ENCODE measurements at regions not wholly inside any gene's neighbourhood (a gene's known extent, or its start where the extent isn't known, plus 50 kb on each side); places are given as distances from the start of the nearest gene placed in this dataset.
"Not testable (repeated sequence)": the region's sequence is repeated elsewhere in the genome, so short reads cannot be mapped to it uniquely, and the experiment has no call there.

GRCh38 chr6:3960754-3961361, 111.7 kb downstream of the FAM50B start:
- Mint-ChIP-seq H3K27ac (no peak overlapping the region), H3K9me3 (peaks cover 11% of the 10 kb centered on the region), H3K4me3 (no peak overlapping the region), H3K27me3 (no peaks in the 10 kb centered on the region), H3K4me1 (ENCODE audit: low read depth) (no peaks in the 10 kb centered on the region), H3K36me3 (ENCODE audit: low read depth) (no peaks in the 10 kb centered on the region)
- intact Hi-C loops (cut with micrococcal nuclease), result no loop called here

DNA sequence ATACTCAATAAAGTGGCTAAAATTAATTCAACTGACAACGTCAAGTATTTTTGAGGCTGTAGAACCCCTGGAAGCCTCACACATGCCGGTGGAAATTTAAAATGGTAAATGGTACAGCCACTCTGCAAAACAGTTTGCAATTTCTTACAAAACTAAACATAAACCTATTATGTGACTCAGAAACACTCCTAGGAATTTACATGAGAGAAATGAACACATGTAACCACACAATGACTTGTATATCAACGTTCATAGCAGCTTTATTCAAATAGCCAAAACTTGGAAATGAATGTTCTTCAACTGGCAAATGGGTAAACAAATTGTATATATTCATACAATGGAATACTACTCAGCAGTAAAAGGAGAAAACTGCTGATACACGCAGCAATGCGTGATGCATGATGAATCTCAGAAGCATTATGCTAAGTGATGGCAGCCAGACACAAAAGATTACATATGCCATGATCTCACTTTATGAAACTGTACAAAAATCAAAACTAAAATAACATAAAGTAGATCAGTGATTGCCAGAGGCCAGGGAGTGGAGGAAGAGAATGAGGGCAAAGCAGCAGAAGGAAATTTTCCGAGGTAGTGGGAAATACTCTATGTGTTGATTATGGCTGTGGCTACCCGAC, 112.5 kb downstream of the FAM50B start:
- Mint-ChIP-seq H3K27me3 (no peaks in the 10 kb centered on the region), H3K9me3 (peaks cover 11% of the 10 kb centered on the region), H3K27ac (no peak overlapping the region), H3K4me3 (no peak overlapping the region), H3K36me3 (ENCODE audit: low read depth) (no peaks in the 10 kb centered on the region), H3K4me1 (ENCODE audit: low read depth) (peaks cover 6% of the 10 kb centered on the region)
- intact Hi-C loops (cut with micrococcal nuclease), result no loop called here

DNA sequence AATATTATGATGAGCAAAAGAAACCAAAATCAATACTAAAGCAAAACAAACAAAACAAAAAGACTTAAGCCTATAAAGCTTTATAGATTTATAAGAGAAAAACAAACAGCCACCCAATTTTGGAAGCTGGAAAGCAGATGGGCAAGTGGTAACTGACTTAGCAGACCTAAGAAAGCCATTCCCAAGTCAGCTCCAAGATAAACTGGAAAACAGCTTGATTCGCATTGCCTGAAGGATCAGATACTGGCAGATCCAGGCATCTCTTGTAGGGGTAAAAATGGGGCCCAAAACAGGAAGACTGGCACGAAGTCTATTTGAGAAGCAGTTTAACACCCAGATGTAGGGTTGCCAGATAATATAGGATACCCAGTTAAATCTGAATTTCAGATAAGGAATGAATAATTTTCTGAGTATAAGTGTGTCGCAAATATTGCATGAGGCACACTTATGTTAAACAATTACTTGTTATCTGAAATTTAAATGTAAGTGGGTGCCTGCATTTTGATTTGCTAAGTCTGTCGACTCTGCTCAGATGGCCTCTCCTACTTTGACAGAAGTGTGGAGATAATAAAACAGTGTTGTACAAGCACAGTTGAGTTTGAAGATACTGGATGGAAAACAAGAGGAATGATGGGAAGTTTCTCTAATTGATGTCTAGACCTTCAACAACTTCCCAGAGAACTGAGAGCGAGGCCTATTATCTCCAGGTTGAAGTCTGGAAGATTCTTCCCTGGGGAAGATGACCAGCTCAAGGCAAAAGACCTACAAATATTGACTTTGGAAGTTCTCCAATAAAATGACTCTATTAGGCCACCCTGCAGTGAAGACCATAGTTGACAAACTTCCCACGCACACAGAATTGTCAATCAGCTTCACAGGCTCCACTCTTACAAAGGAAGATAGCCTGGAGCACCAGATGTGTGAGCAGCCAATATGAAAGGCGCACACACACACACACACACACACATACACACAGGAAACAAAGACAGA, 113.4 kb downstream of the FAM50B start:
- Mint-ChIP-seq H3K9me3 (peaks cover 8% of the 10 kb centered on the region), H3K27me3 (no peaks in the 10 kb centered on the region), H3K36me3 (ENCODE audit: low read depth) (no peaks in the 10 kb centered on the region), H3K4me3 (no peak overlapping the region), H3K4me1 (ENCODE audit: low read depth) (peaks cover 6% of the 10 kb centered on the region), H3K27ac (no peak overlapping the region)
- intact Hi-C loops (cut with micrococcal nuclease), result no loop called here

- H3K27ac Mint-ChIP-seq, result no peak overlapping the region
- peaks cover 6% of the 10 kb centered on the region for H3K4me1 Mint-ChIP-seq (ENCODE audit: low read depth)
- no peak overlapping the region for H3K4me3 Mint-ChIP-seq
- H3K36me3 Mint-ChIP-seq (ENCODE audit: low read depth), result no peaks in the 10 kb centered on the region
- intact Hi-C loops (cut with micrococcal nuclease), result no loop called here
- H3K27me3 Mint-ChIP-seq, result no peaks in the 10 kb centered on the region
- peaks cover under 1% of the 10 kb centered on the region for H3K9me3 Mint-ChIP-seq
Observed at GRCh38 chr6:3963426-3963825, 114.3 kb downstream of the FAM50B start.

DNA sequence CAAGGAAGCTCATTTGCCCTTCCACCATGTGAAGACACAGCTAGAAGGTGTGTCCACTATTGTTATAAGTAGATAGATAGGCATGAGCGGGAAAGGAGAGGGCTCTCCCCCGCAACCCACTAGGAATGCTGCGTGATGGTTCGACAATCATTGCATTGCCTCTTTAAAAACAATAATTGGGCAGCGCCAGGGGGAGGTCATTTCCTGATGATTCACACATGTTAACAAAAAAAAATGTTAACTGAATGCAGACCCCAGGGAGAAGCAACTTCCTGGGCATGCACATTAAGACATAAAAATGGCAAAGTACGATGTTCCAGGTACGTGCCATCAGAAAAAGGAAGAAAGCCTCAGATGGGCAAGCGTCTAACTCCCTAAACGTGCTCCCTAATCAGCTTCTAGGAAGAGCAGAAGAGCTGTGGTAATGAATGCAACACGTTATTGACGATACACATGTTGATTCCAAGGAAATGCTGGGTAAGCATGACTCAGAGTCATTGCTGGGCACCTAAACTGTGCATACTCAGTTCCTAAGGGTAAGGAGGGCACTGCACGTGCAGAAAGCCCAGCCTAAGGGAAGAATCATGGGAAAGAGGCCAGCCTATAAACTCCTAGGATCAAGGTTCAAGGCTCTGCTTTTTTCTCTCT, 113.7 kb downstream of the FAM217A start:
- H3K4me3 Mint-ChIP-seq, result no peak overlapping the region
- peaks cover 6% of the 10 kb centered on the region for H3K4me1 Mint-ChIP-seq (ENCODE audit: low read depth)

GRCh38 chr6:3966426-3966825, 112.5 kb downstream of the FAM217A start:
- intact Hi-C loops (cut with micrococcal nuclease), result no loop called here
- no peaks in the 10 kb centered on the region for H3K36me3 Mint-ChIP-seq (ENCODE audit: low read depth)
- H3K27me3 Mint-ChIP-seq, result no peaks in the 10 kb centered on the region

More for the DNA sequence above, 113.7 kb downstream of the FAM217A start:
- Mint-ChIP-seq H3K27me3 (no peaks in the 10 kb centered on the region), H3K9me3 (no peaks in the 10 kb centered on the region), H3K27ac (no peak overlapping the region), H3K36me3 (ENCODE audit: low read depth) (no peaks in the 10 kb centered on the region)
- intact Hi-C loops (cut with micrococcal nuclease), result no loop called here

GRCh38 chr6:3970097-3970496, 108.8 kb downstream of the FAM217A start:
- Mint-ChIP-seq H3K27ac (no peak overlapping the region), H3K4me3 (no peak overlapping the region), H3K36me3 (ENCODE audit: low read depth) (no peaks in the 10 kb centered on the region), H3K9me3 (no peaks in the 10 kb centered on the region), H3K27me3 (no peaks in the 10 kb centered on the region), H3K4me1 (ENCODE audit: low read depth) (peaks cover 6% of the 10 kb centered on the region)
- intact Hi-C loops (cut with micrococcal nuclease), result loop anchor here (10.0 kb wide), 1 partner anchor 115 kb away; no protein-coding TSS in a partner anchor

More at GRCh38 chr6:3966426-3966825, 112.5 kb downstream of the FAM217A start:
- Mint-ChIP-seq H3K9me3 (no peaks in the 10 kb centered on the region), H3K4me3 (no peak overlapping the region), H3K27ac (no peak overlapping the region), H3K4me1 (ENCODE audit: low read depth) (peaks cover 6% of the 10 kb centered on the region)

GRCh38 chr6:3973152-3973551, 105.8 kb downstream of the FAM217A start:
- H3K27ac Mint-ChIP-seq; H3K27me3 Mint-ChIP-seq; H3K4me3 Mint-ChIP-seq; H3K36me3 Mint-ChIP-seq (ENCODE audit: low read depth); H3K4me1 Mint-ChIP-seq (ENCODE audit: low read depth); H3K9me3 Mint-ChIP-seq: not testable (repeated sequence)
- intact Hi-C loops (cut with micrococcal nuclease), result loop anchor here (10.0 kb wide), 1 partner anchor 118 kb away; no protein-coding TSS in a partner anchor

- Mint-ChIP-seq H3K9me3 (peaks cover 8% of the 10 kb centered on the region), H3K4me3 (no peak overlapping the region), H3K36me3 (ENCODE audit: low read depth) (peaks cover 6% of the 10 kb centered on the region), H3K27me3 (peaks cover 6% of the 10 kb centered on the region), H3K4me1 (ENCODE audit: low read depth) (no peaks in the 10 kb centered on the region), H3K27ac (no peak overlapping the region)
- intact Hi-C loops (cut with micrococcal nuclease), result loop anchor here (5.0 to 10.0 kb wide), 2 partner anchors 123 to 236 kb away; no protein-coding TSS in a partner anchor
Observed at GRCh38 chr6:3977875-3978711, 100.8 kb downstream of the FAM217A start.

DNA sequence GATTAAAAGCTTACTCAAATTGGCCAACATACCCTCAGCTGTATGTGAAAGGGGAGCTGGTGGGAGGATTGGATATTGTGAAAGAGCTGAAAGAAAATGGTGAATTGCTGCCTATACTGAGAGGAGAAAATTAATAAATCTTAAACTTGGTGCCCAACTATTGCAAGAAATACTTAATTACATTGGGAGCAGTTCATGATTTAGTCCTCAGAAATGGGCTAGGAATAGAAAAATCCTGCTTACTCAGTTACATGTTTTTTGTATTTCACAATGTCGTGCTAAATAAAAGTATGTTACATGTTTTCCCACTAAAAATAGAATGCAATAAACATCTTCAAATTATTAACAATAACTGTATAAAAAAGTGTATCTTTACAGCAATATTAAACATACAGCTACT, 100.0 kb downstream of the FAM217A start:
- peaks cover 11% of the 10 kb centered on the region for H3K36me3 Mint-ChIP-seq (ENCODE audit: low read depth)
- H3K9me3 Mint-ChIP-seq; H3K27ac Mint-ChIP-seq; H3K4me3 Mint-ChIP-seq; H3K4me1 Mint-ChIP-seq (ENCODE audit: low read depth); H3K27me3 Mint-ChIP-seq: not testable (repeated sequence)
- intact Hi-C loops (cut with micrococcal nuclease), result loop anchor here (5.0 to 10.0 kb wide), 2 partner anchors 124 to 237 kb away; no protein-coding TSS in a partner anchor

DNA sequence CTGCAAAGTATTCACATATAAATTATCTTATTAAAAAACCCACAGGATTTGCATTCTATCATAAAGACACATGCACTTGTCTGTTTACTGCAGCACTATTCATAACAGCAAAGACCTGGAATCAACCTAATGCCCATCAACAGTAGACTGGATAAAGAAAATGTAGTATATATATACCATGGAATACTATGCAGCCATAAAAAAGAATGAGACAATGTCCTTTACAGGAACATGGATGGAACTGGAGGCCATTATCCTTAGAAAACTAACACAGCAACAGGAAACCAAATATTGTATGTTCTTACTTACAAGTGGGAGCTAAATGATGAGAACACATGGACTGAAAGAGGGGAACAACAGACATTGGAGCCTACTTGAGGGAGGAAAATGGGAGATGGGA, 97.0 kb downstream of the FAM217A start:
- Mint-ChIP-seq H3K36me3 (ENCODE audit: low read depth) (peaks cover 13% of the 10 kb centered on the region), H3K27me3 (peaks cover 4% of the 10 kb centered on the region), H3K9me3 (peaks cover 8% of the 10 kb centered on the region), H3K4me1 (ENCODE audit: low read depth) (peaks cover 4% of the 10 kb centered on the region), H3K4me3 (no peak overlapping the region), H3K27ac (no peak overlapping the region)
- intact Hi-C loops (cut with micrococcal nuclease), result no loop called here

DNA sequence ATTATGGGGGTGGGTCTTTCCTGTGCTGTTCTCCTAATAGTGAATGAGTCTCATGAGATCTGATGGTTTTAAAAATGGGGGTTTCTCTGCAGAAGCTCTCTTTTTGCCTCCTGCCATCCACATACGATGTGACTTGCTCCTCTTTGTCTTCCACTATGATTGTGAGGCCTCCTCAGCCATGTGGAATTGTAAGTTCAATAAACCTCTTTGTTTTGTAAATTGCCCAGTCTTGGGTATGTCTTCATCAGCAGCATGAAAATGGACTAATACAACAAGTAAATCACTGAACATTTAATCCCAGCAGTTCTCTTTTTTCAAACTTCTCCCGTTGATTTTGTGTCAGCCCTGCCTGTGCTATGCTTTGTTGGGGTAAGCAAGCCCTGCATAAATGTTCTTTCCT, 95.2 kb downstream of the FAM217A start:
- peaks cover 8% of the 10 kb centered on the region for H3K9me3 Mint-ChIP-seq
- peaks cover 13% of the 10 kb centered on the region for H3K36me3 Mint-ChIP-seq (ENCODE audit: low read depth)
- no peak overlapping the region for H3K4me3 Mint-ChIP-seq
- intact Hi-C loops (cut with micrococcal nuclease), result no loop called here
- H3K27me3 Mint-ChIP-seq, result peaks cover 1% of the 10 kb centered on the region
- peaks cover 8% of the 10 kb centered on the region for H3K4me1 Mint-ChIP-seq (ENCODE audit: low read depth)
- H3K27ac Mint-ChIP-seq, result no peak overlapping the region

- no peak overlapping the region for H3K4me3 Mint-ChIP-seq
- no peak overlapping the region for H3K27ac Mint-ChIP-seq
- peaks cover 8% of the 10 kb centered on the region for H3K4me1 Mint-ChIP-seq (ENCODE audit: low read depth)
- intact Hi-C loops (cut with micrococcal nuclease), result no loop called here
- no peaks in the 10 kb centered on the region for H3K27me3 Mint-ChIP-seq
- H3K36me3 Mint-ChIP-seq (ENCODE audit: low read depth), result peaks cover 13% of the 10 kb centered on the region
- H3K9me3 Mint-ChIP-seq, result peaks cover 8% of the 10 kb centered on the region
Observed at GRCh38 chr6:3984494-3984893, 94.4 kb downstream of the FAM217A start.
